HCT116 (cell line): ENCODE measurements at regions not wholly inside any gene's neighbourhood (a gene's known extent, or its start where the extent isn't known, plus 50 kb on each side); places are given as distances from the start of the nearest gene placed in this dataset.

Source experiments
- ATAC-seq: fragments of 200-7000 bp; cut with Tn5 transposase; 2 replicates; pipeline ENCODE4 v1.9.1; 2020; ENCODE audit warnings: mild to moderate bottlenecking, moderate library complexity
- BruUV-seq: library from RNA; stranded (reverse); fragments of 400-500 nt; replicated peaks from 2 replicates; lab custom pipeline; 2021; lab: Mats Ljungman, UMichigan
- CTCF ChIA-PET: fragments of 300-600 bp; sonication (Branson Sonifier 250); formaldehyde crosslinking; loops from one replicate; lab custom pipeline; 2021; ENCODE audit warnings: antibody characterized with exemption; lab: Charles Lee
- POLR2A ChIA-PET: fragments of 300-600, 350-600 bp; sonication (Branson Sonifier 250); formaldehyde crosslinking; loops from one replicate; lab custom pipeline; 2021; ENCODE audit warnings: antibody characterized with exemption; lab: Charles Lee
- RAD21 ChIA-PET, 2 experiments: fragments of 300-600 bp; sonication (Branson Sonifier 250); formaldehyde crosslinking; loops; one replicate each; lab custom pipeline; 2023; ENCODE audit warnings: low total read pairs in 2 of 2; ENCODE audit not compliant: uncharacterized antibody in 2 of 2, unreplicated experiment in 2 of 2, low non-redundant PET in 1 of 2; lab: Charles Lee
- DNase-seq: peaks from one replicate; pipeline ENCODE4 v3.0.0-alpha.2; 2010; ENCODE audit warnings: low read depth, low spot score
- H2AFZ ChIP-seq: fragments of 200-600 bp; shearing (Covaris generic), sonication (generic); 2 replicates; pipeline ENCODE4 v1.6.1; 2017; ENCODE audit warnings: low read depth, mixed run types, mixed read lengths, antibody characterized with exemption, low read length; ENCODE audit not compliant: poor library complexity, severe bottlenecking
- H3K27ac ChIP-seq: 2 replicates; pipeline ENCODE4 v1.5.1; 2012; ENCODE audit warnings: low read depth, low read length
- H3K27me3 ChIP-seq: fragments of 200-600 bp; sonication (generic); 2 replicates; pipeline ENCODE4 v1.6.1; 2016; ENCODE audit warnings: mixed run types, low read length, mixed read lengths; ENCODE audit not compliant: insufficient read depth
- H3K36me3 ChIP-seq, 2 experiments: fragments of 200-500 bp in 1 of 2; fragments of 200-600 bp in 1 of 2; sonication (Bioruptor generic) in 1 of 2; sonication (generic) in 1 of 2; 2 replicates each; pipeline versions ENCODE4 v1.5.1 to v1.6.1; 2014 to 2016; ENCODE audit warnings: low read length in 2 of 2, inconsistent platforms in 1 of 2, mixed read lengths in 1 of 2, mixed run types in 1 of 2; ENCODE audit not compliant: insufficient read depth in 2 of 2, control insufficient read depth in 1 of 2
- H3K4me1 ChIP-seq, 2 experiments: fragments of 200-600 bp in 1 of 2; sonication (generic) in 1 of 2; 2 replicates each; pipeline versions ENCODE4 v1.5.1 to v1.6.1; 2012 to 2017; ENCODE audit warnings: low read length in 2 of 2, inconsistent platforms in 1 of 2, mild to moderate bottlenecking in 1 of 2, mixed read lengths in 1 of 2, mixed run types in 1 of 2, moderate library complexity in 1 of 2; ENCODE audit not compliant: insufficient read depth in 2 of 2, control insufficient read depth in 1 of 2
- H3K4me2 ChIP-seq: fragments of 200-600 bp; sonication (generic); 2 replicates; pipeline ENCODE4 v1.6.1; 2017; ENCODE audit warnings: mixed run types, low read length, mixed read lengths
- H3K4me3 ChIP-seq, 2 experiments: fragments of 200-600 bp in 1 of 2; sonication (generic) in 1 of 2; replicated peaks in 1 of 2; 2 replicates each; pipeline ENCODE4 v1.5.1; 2011 to 2016; ENCODE audit warnings: low read length in 2 of 2, control low read depth in 1 of 2, low read depth in 1 of 2, mild to moderate bottlenecking in 1 of 2, mixed read lengths in 1 of 2, mixed run types in 1 of 2
- H3K79me2 ChIP-seq: fragments of 200-600 bp; sonication (generic); 2 replicates; pipeline ENCODE4 v1.6.1; 2017; ENCODE audit warnings: mild to moderate bottlenecking, mixed run types, low read length, moderate library complexity, mixed read lengths; ENCODE audit not compliant: insufficient read depth
- H3K9ac ChIP-seq: fragments of 200-600 bp; sonication (generic); 2 replicates; pipeline ENCODE4 v1.6.1; 2016; ENCODE audit warnings: low read length, mixed read lengths
- H3K9me2 ChIP-seq: fragments of 200-600 bp; sonication (generic), shearing (Covaris generic); 2 replicates; pipeline ENCODE4 v1.6.1; 2017; ENCODE audit warnings: mixed run types, mild to moderate bottlenecking, moderate library complexity; ENCODE audit not compliant: insufficient read depth
- H3K9me3 ChIP-seq, 2 experiments: fragments of 200-500 bp in 1 of 2; fragments of 200-600 bp in 1 of 2; sonication (Bioruptor generic) in 1 of 2; sonication (generic) in 1 of 2; 2 replicates each; pipeline ENCODE4 v1.6.1; 2014 to 2017; ENCODE audit warnings: low read length in 2 of 2, mixed read lengths in 2 of 2, inconsistent platforms in 1 of 2, low read depth in 1 of 2, mild to moderate bottlenecking in 1 of 2, mixed run types in 1 of 2, moderate library complexity in 1 of 2; ENCODE audit not compliant: control insufficient read depth in 1 of 2, insufficient read depth in 1 of 2
- H4K20me1 ChIP-seq: fragments of 200-600 bp; sonication (generic), shearing (Covaris generic); 2 replicates; pipeline ENCODE4 v1.6.1; 2017; ENCODE audit warnings: mixed run types, mild to moderate bottlenecking, moderate library complexity; ENCODE audit not compliant: insufficient read depth
- JUND ChIP-seq: IDR thresholded peaks from 2 replicates; pipeline ENCODE4 v1.6.1; 2012
- POLR2AphosphoS5 ChIP-seq: IDR thresholded peaks from 2 replicates; pipeline ENCODE4 v1.6.1; 2011; ENCODE audit warnings: mild to moderate bottlenecking, low read depth, low read length, moderate library complexity
- SIN3A ChIP-seq: IDR thresholded peaks from 2 replicates; pipeline ENCODE4 v1.6.1; 2012; ENCODE audit warnings: low read depth
- SP1 ChIP-seq: IDR thresholded peaks from 2 replicates; pipeline ENCODE4 v1.6.1; 2012; ENCODE audit warnings: low read depth
- ZBTB33 ChIP-seq: IDR thresholded peaks from 2 replicates; pipeline ENCODE4 v1.6.1; 2011; ENCODE audit warnings: mild to moderate bottlenecking, low read length, moderate library complexity; ENCODE audit not compliant: insufficient replicate concordance; ENCODE audit errors: extremely low read depth
- ZFX ChIP-seq: fragments of 450-650 bp; IDR thresholded peaks from 2 replicates; pipeline ENCODE4 v1.6.1; 2017
- intact Hi-C: fragments of 100-400 bp; cut with micrococcal nuclease; formaldehyde crosslinking; loops from 2 replicates; pipeline ENCODE4 v1.10.0; 2022
- TF ChIP-seq, protein P1 (sequence below): IDR thresholded peaks from 2 replicates; pipeline ENCODE4 v1.6.1; 2012; ENCODE audit warnings: low read depth

- no peaks in the 10 kb centered on the region for H3K4me1 ChIP-seq
- no peaks in the 10 kb centered on the region for H4K20me1 ChIP-seq
- peaks cover 20% of the 10 kb centered on the region for H3K27me3 ChIP-seq
- no peak overlapping the region for H2AFZ ChIP-seq
- DNase-seq (no peak), ATAC-seq (no peak)
- RAD21 ChIA-PET = no interaction called here
- H3K4me2 ChIP-seq = no peak overlapping the region
- intact Hi-C loops = no loop called here
- TF ChIP-seq ZBTB33 = no peak
- no peak for TF ChIP-seq ZFX
- no peak for TF ChIP-seq SP1
- TF ChIP-seq SIN3A = no peak
- TF ChIP-seq, all 23 proteins: peak for 0
- CTCF ChIA-PET = no interaction called here
- H3K9me3 ChIP-seq = peaks cover 0 to 12% of the 10 kb centered on the region in 2 experiments; a peak in 1 of 4 replicates
- H3K27ac ChIP-seq = no peak overlapping the region
- H3K9me2 ChIP-seq = no peaks in the 10 kb centered on the region
- POLR2A ChIA-PET = no interaction called here
- no peak overlapping the region for H3K9ac ChIP-seq
- no peaks in the 10 kb centered on the region for H3K36me3 ChIP-seq
- H3K79me2 ChIP-seq = no peaks in the 10 kb centered on the region
- H3K4me3 ChIP-seq = no peak overlapping the region
- BruUV-seq = no TSS peak
These were observed 100.9 kb downstream of the TSN start for GRCh38 chr2:121856360-121856759.

DNA sequence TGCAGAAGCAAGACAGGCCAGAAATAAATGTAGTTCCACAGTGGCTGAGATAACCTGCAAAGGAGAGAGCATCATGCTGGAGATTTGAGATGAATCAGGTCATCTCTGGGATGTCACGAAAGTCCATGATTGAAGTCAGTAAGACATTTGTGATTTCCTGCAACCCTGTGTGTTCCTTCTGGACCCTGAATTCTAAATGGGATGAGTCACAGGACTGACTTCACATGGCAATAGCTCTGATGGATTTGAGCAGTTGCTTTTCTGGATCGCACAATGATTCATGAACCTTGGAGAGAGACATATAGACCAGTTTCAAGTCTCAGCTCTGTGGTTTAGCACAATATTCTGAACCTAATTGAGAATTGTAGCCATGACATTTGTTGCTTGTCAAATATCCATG, 102.9 kb downstream of the TSN start:
- no peak overlapping the region for H3K4me3 ChIP-seq
- H3K79me2 ChIP-seq = no peaks in the 10 kb centered on the region
- DNase-seq = no peak
- H3K36me3 ChIP-seq = no peaks in the 10 kb centered on the region
- ChIA-PET RAD21 (no interaction called here), POLR2A (no interaction called here), CTCF (no interaction called here)
- no peaks in the 10 kb centered on the region for H3K9me2 ChIP-seq
- H4K20me1 ChIP-seq = no peaks in the 10 kb centered on the region
- BruUV-seq = no TSS peak
- TF ChIP-seq, protein P1, sequence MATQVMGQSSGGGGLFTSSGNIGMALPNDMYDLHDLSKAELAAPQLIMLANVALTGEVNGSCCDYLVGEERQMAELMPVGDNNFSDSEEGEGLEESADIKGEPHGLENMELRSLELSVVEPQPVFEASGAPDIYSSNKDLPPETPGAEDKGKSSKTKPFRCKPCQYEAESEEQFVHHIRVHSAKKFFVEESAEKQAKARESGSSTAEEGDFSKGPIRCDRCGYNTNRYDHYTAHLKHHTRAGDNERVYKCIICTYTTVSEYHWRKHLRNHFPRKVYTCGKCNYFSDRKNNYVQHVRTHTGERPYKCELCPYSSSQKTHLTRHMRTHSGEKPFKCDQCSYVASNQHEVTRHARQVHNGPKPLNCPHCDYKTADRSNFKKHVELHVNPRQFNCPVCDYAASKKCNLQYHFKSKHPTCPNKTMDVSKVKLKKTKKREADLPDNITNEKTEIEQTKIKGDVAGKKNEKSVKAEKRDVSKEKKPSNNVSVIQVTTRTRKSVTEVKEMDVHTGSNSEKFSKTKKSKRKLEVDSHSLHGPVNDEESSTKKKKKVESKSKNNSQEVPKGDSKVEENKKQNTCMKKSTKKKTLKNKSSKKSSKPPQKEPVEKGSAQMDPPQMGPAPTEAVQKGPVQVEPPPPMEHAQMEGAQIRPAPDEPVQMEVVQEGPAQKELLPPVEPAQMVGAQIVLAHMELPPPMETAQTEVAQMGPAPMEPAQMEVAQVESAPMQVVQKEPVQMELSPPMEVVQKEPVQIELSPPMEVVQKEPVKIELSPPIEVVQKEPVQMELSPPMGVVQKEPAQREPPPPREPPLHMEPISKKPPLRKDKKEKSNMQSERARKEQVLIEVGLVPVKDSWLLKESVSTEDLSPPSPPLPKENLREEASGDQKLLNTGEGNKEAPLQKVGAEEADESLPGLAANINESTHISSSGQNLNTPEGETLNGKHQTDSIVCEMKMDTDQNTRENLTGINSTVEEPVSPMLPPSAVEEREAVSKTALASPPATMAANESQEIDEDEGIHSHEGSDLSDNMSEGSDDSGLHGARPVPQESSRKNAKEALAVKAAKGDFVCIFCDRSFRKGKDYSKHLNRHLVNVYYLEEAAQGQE = no peak
- TF ChIP-seq POLR2AphosphoS5 (no peak), JUND (no peak)
- no peak for ATAC-seq
- H2AFZ ChIP-seq = no peak overlapping the region
- no peak overlapping the region for H3K9ac ChIP-seq
- peaks cover 23% of the 10 kb centered on the region for H3K27me3 ChIP-seq
- intact Hi-C loops = no loop called here
- H3K9me3 ChIP-seq = peaks cover 0 to 12% of the 10 kb centered on the region in 2 experiments; a peak in 1 of 4 replicates
- H3K4me1 ChIP-seq = no peaks in the 10 kb centered on the region
- H3K27ac ChIP-seq = no peak overlapping the region
- H3K4me2 ChIP-seq = no peak overlapping the region
